IPS-NIHi7 (cell line): ENCODE measurements at regions not wholly inside any gene's neighbourhood (a gene's known extent, or its start where the extent isn't known, plus 50 kb on each side); places are given as distances from the start of the nearest gene placed in this dataset.
A peak's percentile ranks its signal among the peaks of the same experiment; 100 is the strongest.
"Not testable (repeated sequence)": the region's sequence is repeated elsewhere in the genome, so short reads cannot be mapped to it uniquely, and the experiment has no call there.

ENCODE experiments used
- DNase-seq: peaks from one replicate; pipeline ENCODE4 v3.0.0; 2012; ENCODE audit warnings: mixed read lengths; ENCODE audit errors: extremely low spot score

- no peak for DNase-seq
Observed at GRCh38 chr3:96324087-96324486, 490.3 kb upstream of the EPHA6 start.

- no peak for DNase-seq
Observed at GRCh38 chr3:96330795-96331194, 483.6 kb upstream of the EPHA6 start.

- DNase-seq, result no peak
Observed at GRCh38 chr3:96331341-96331740, 483.1 kb upstream of the EPHA6 start.

GRCh38 chr3:96334779-96335178 is 479.6 kb upstream of the EPHA6 start:
- no peak for DNase-seq

- DNase-seq, result no peak
Observed at GRCh38 chr3:96347289-96347688, 467.1 kb upstream of the EPHA6 start.

- DNase-seq, result not testable (repeated sequence)
Observed at GRCh38 chr3:96351598-96351997, 462.8 kb upstream of the EPHA6 start.

- DNase-seq, result no peak
Observed at GRCh38 chr3:96354106-96354505, 460.3 kb upstream of the EPHA6 start.

GRCh38 chr3:96354742-96355141 is 459.7 kb upstream of the EPHA6 start:
- DNase-seq, result no peak

GRCh38 chr3:96361241-96361640 is 453.2 kb upstream of the EPHA6 start:
- DNase-seq, result no peak

- no peak for DNase-seq
Observed at GRCh38 chr3:96370637-96371036, 443.8 kb upstream of the EPHA6 start.

GRCh38 chr3:96410006-96410730 is 404.2 kb upstream of the EPHA6 start:
- DNase-seq, result no peak

GRCh38 chr3:96416549-96417255 is 397.7 kb upstream of the EPHA6 start:
- peak; percentile 21 for DNase-seq

- no peak for DNase-seq
Observed at GRCh38 chr3:96428097-96428496, 386.3 kb upstream of the EPHA6 start.

- no peak for DNase-seq
Observed at GRCh38 chr3:96430079-96430478, 384.3 kb upstream of the EPHA6 start.

GRCh38 chr3:96434651-96435050 is 379.7 kb upstream of the EPHA6 start:
- DNase-seq, result no peak

GRCh38 chr3:96449346-96449745 is 365.0 kb upstream of the EPHA6 start:
- no peak for DNase-seq

GRCh38 chr3:96449803-96450202 is 364.6 kb upstream of the EPHA6 start:
- DNase-seq, result peak; percentile 23

GRCh38 chr3:96450699-96451098 is 363.7 kb upstream of the EPHA6 start:
- no peak for DNase-seq

GRCh38 chr3:96465521-96465920 is 348.9 kb upstream of the EPHA6 start:
- DNase-seq, result no peak

GRCh38 chr3:96466441-96466840 is 348.0 kb upstream of the EPHA6 start:
- DNase-seq, result no peak

- DNase-seq, result no peak
Observed at GRCh38 chr3:96467639-96468038, 346.8 kb upstream of the EPHA6 start.

GRCh38 chr3:96478496-96478895 is 335.9 kb upstream of the EPHA6 start:
- DNase-seq, result no peak

- DNase-seq, result no peak
Observed at GRCh38 chr3:96480881-96481280, 333.5 kb upstream of the EPHA6 start.
